Panc1 (cell line): ENCODE measurements at regions not wholly inside any gene's neighbourhood (a gene's known extent, or its start where the extent isn't known, plus 50 kb on each side); places are given as distances from the start of the nearest gene placed in this dataset.

Experiments
- ATAC-seq: fragments of 200-7000 bp; cut with Tn5 transposase; 2 replicates; pipeline ENCODE4 v1.9.1; 2020; ENCODE audit warnings: mild to moderate bottlenecking, moderate library complexity
- BruUV-seq: library from RNA; stranded (reverse); fragments of 400-500 nt; replicated peaks from 2 replicates; lab custom pipeline; 2021; lab: Mats Ljungman, UMichigan
- CTCF ChIA-PET: fragments of 300-600 bp; sonication (Branson Sonifier 250); formaldehyde crosslinking; loops from one replicate; lab custom pipeline; 2022; ENCODE audit warnings: antibody characterized with exemption; lab: Charles Lee
- POLR2A ChIA-PET: fragments of 300-600 bp; sonication (Branson Sonifier 250); formaldehyde crosslinking; loops from one replicate; lab custom pipeline; 2022; ENCODE audit warnings: antibody characterized with exemption; lab: Charles Lee
- DNase-seq: peaks from one replicate; pipeline ENCODE4 v3.0.0-alpha.2; 2010; ENCODE audit warnings: low read depth, low spot score
- H3K27ac ChIP-seq: 2 replicates; pipeline ENCODE4 v1.5.1; 2011; ENCODE audit warnings: mild to moderate bottlenecking, low read length, inconsistent platforms
- H3K27me3 ChIP-seq: fragments of 200-500 bp; sonication (Bioruptor generic); 2 replicates; pipeline ENCODE4 v1.6.0; 2014; ENCODE audit warnings: low read length, inconsistent platforms; ENCODE audit not compliant: control insufficient read depth, insufficient read depth
- H3K36me3 ChIP-seq: fragments of 200-500 bp; sonication (Bioruptor generic); 2 replicates; pipeline ENCODE4 v1.5.1; 2014; ENCODE audit warnings: inconsistent platforms, mild to moderate bottlenecking, low read length, moderate library complexity; ENCODE audit not compliant: control insufficient read depth, insufficient read depth
- H3K4me1 ChIP-seq: 2 replicates; pipeline ENCODE4 v1.5.1; 2011; ENCODE audit warnings: inconsistent platforms, mild to moderate bottlenecking, low read length, moderate library complexity; ENCODE audit not compliant: control insufficient read depth, insufficient read depth
- H3K4me3 ChIP-seq, 2 experiments: 2 replicates each; pipeline ENCODE4 v1.5.1; 2011 to 2012; ENCODE audit warnings: low read depth in 2 of 2, low read length in 2 of 2, mild to moderate bottlenecking in 2 of 2, inconsistent platforms in 1 of 2, moderate library complexity in 1 of 2
- H3K9me3 ChIP-seq: fragments of 200-500 bp; sonication (Bioruptor generic); 2 replicates; pipeline ENCODE4 v1.5.1; 2014; ENCODE audit warnings: low read depth, mild to moderate bottlenecking, inconsistent platforms, low read length, moderate library complexity; ENCODE audit not compliant: control insufficient read depth, insufficient read depth
- POLR2AphosphoS5 ChIP-seq: IDR thresholded peaks from 2 replicates; pipeline ENCODE4 v1.6.1; 2012; ENCODE audit warnings: mild to moderate bottlenecking, low read depth, low read length, moderate library complexity
- SIN3A ChIP-seq: IDR thresholded peaks from 2 replicates; pipeline ENCODE4 v1.6.1; 2012; ENCODE audit warnings: low read depth, mild to moderate bottlenecking, low read length, moderate library complexity, borderline replicate concordance; ENCODE audit not compliant: insufficient read depth
- TCF7L2 ChIP-seq: IDR thresholded peaks from 2 replicates; pipeline ENCODE4 v1.6.1; 2011; ENCODE audit warnings: mild to moderate bottlenecking, low read depth, low read length, inconsistent platforms
- in situ Hi-C: cut with HindIII; loops from 2 replicates; pipeline ENCODE4 v1.10.0; 2016; ENCODE audit warnings: low sequenced_read_pairs, low pct_unique_long_range_greater_than_20kb
- intact Hi-C: fragments of 100-400 bp; cut with micrococcal nuclease; formaldehyde crosslinking; loops from one replicate; pipeline ENCODE4 v1.10.0; 2022; ENCODE audit not compliant: unreplicated experiment
- TF ChIP-seq, protein P1 (sequence below): fragments of 450-650 bp; IDR thresholded peaks from 2 replicates; pipeline ENCODE4 v1.5.1; 2017; ENCODE audit warnings: mild to moderate bottlenecking
- TF ChIP-seq, protein P2 (sequence below), 2 experiments: IDR thresholded peaks; 2 replicates each; pipeline ENCODE4 v1.6.1; 2011 to 2012; ENCODE audit warnings: low read depth in 2 of 2, control low read depth in 1 of 2, low read length in 1 of 2, mild to moderate bottlenecking in 1 of 2, moderate library complexity in 1 of 2; ENCODE audit not compliant: insufficient read depth in 1 of 2

DNA sequence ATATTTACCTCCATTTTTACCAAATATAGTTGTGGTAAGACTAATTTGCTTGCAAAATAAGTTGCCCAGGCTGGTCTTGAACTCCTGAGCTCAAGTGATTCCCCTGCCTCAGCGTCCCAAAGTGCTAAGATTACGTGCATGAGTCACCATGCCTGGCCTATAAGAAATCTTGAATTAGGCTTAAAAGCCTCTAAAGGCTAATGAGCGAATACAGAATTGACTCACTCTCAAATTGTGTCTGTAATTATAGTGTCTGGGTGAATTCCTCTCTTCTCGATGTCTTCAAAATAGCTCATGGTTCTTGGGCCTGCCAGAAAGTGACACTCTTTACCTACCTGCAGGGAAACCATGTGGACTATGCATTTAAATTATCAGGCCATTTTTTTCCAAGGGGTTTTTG, 403.5 kb downstream of the SLC16A7 start:
- Histone ChIP-seq H3K27ac (no peak overlapping the region), H3K4me1 (no peaks in the 10 kb centered on the region), H3K4me3 (no peak overlapping the region), H3K9me3 (no peaks in the 10 kb centered on the region), H3K27me3 (no peaks in the 10 kb centered on the region), H3K36me3 (no peaks in the 10 kb centered on the region)
- intact Hi-C loops, result no loop called here
- TF ChIP-seq POLR2AphosphoS5, result no peak
- TF ChIP-seq SIN3A, result no peak
- TF ChIP-seq, protein P1, sequence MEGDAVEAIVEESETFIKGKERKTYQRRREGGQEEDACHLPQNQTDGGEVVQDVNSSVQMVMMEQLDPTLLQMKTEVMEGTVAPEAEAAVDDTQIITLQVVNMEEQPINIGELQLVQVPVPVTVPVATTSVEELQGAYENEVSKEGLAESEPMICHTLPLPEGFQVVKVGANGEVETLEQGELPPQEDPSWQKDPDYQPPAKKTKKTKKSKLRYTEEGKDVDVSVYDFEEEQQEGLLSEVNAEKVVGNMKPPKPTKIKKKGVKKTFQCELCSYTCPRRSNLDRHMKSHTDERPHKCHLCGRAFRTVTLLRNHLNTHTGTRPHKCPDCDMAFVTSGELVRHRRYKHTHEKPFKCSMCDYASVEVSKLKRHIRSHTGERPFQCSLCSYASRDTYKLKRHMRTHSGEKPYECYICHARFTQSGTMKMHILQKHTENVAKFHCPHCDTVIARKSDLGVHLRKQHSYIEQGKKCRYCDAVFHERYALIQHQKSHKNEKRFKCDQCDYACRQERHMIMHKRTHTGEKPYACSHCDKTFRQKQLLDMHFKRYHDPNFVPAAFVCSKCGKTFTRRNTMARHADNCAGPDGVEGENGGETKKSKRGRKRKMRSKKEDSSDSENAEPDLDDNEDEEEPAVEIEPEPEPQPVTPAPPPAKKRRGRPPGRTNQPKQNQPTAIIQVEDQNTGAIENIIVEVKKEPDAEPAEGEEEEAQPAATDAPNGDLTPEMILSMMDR, result no peak
- TF ChIP-seq, protein P2, sequence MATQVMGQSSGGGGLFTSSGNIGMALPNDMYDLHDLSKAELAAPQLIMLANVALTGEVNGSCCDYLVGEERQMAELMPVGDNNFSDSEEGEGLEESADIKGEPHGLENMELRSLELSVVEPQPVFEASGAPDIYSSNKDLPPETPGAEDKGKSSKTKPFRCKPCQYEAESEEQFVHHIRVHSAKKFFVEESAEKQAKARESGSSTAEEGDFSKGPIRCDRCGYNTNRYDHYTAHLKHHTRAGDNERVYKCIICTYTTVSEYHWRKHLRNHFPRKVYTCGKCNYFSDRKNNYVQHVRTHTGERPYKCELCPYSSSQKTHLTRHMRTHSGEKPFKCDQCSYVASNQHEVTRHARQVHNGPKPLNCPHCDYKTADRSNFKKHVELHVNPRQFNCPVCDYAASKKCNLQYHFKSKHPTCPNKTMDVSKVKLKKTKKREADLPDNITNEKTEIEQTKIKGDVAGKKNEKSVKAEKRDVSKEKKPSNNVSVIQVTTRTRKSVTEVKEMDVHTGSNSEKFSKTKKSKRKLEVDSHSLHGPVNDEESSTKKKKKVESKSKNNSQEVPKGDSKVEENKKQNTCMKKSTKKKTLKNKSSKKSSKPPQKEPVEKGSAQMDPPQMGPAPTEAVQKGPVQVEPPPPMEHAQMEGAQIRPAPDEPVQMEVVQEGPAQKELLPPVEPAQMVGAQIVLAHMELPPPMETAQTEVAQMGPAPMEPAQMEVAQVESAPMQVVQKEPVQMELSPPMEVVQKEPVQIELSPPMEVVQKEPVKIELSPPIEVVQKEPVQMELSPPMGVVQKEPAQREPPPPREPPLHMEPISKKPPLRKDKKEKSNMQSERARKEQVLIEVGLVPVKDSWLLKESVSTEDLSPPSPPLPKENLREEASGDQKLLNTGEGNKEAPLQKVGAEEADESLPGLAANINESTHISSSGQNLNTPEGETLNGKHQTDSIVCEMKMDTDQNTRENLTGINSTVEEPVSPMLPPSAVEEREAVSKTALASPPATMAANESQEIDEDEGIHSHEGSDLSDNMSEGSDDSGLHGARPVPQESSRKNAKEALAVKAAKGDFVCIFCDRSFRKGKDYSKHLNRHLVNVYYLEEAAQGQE (IDR thresholded peaks at IDR 0.05; ENCODE audit: insufficient read depth in 1 of 2, low read depth in 2 of 2, low read length in 1 of 2), result no peak
- TF ChIP-seq TCF7L2, result no peak
- in situ Hi-C loops, result no loop called here
- DNase-seq (no peak), ATAC-seq (no peak)
- ChIA-PET POLR2A (no interaction called here), CTCF (no interaction called here)
- BruUV-seq, result no TSS peak

DNA sequence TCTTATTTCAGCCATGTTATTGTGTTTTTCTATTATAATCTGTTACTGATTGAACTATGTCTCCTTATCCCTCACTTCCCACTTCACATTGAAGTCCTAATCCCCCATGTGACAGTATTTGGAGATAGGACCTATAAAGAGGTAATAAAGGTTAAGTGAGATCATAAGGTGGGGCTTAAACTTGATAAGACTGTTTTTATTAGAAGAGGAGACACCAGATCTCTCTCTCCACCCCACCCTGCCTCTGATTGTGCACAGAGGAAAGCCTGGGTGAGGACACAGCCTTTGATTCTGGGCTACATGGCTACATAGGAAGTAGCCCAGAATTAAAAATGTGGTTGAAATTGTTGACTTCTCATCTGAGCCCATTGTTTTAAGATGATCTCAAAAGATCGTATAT, 414.7 kb downstream of the SLC16A7 start:
- Histone ChIP-seq H3K4me3 (no peak overlapping the region), H3K27me3 (no peaks in the 10 kb centered on the region), H3K36me3 (no peaks in the 10 kb centered on the region), H3K27ac (no peak overlapping the region), H3K9me3 (no peaks in the 10 kb centered on the region), H3K4me1 (no peaks in the 10 kb centered on the region)
- ChIA-PET POLR2A (no interaction called here), CTCF (no interaction called here)
- DNase-seq (no peak), ATAC-seq (no peak)
- TF ChIP-seq, protein P2 (IDR thresholded peaks at IDR 0.05; ENCODE audit: insufficient read depth in 1 of 2, low read depth in 2 of 2, low read length in 1 of 2), result no peak
- TF ChIP-seq, protein P1, result no peak
- no peak for TF ChIP-seq POLR2AphosphoS5
- in situ Hi-C loops, result no loop called here
- intact Hi-C loops, result no loop called here
- BruUV-seq, result no TSS peak
